ENCODE measurements at regions not wholly inside any gene's neighbourhood (a gene's known extent, or its start where the extent isn't known, plus 50 kb on each side); places are given as distances from the start of the nearest gene placed in this dataset.

GRCh38 chr18:57202881-57203280 lies 56.0 kb downstream of the BOD1L2 start:
- H3K9me2 ChIP-seq (replicated peaks; ENCODE audit: low read length): no peaks in the 10 kb centered on the region
- CTCF ChIA-PET: no interaction called here
- no peak for TF ChIP-seq CTCF (conservative IDR thresholded peaks at IDR 0.05; ENCODE audit: low read depth, low read length)
- TF ChIP-seq EZH2phosphoT487 (IDR thresholded peaks at IDR 0.05; ENCODE audit: borderline replicate concordance, low read length): no peak
- no peak for TF ChIP-seq EZH2 (IDR thresholded peaks at IDR 0.05; ENCODE audit: low read length, unreplicated experiment)
- no peaks in the 10 kb centered on the region for H3K36me3 ChIP-seq (ENCODE audit: low read depth, low read length)
- DNase-seq (no peak), ATAC-seq (no peak)
- POLR2A ChIA-PET (ENCODE audit: unreplicated experiment): no interaction called here
- H3F3A ChIP-seq (ENCODE audit: low read length, unreplicated experiment): no peaks in the 10 kb centered on the region
- no peaks in the 10 kb centered on the region for H3K79me2 ChIP-seq (ENCODE audit: low read length)
- no peaks in the 10 kb centered on the region for H3K9me3 ChIP-seq (ENCODE audit: low read length)
- intact Hi-C loops (cut with micrococcal nuclease): no loop called here
- BruUV-seq (replicated peaks): no TSS peak
- peaks cover 42% of the 10 kb centered on the region for H3K27me3 ChIP-seq (ENCODE audit: low read length)
- H3K4me1 ChIP-seq (ENCODE audit: insufficient read depth, low read length): no peaks in the 10 kb centered on the region
- H4K20me1 ChIP-seq (ENCODE audit: low read length): no peaks in the 10 kb centered on the region
- H3K4me2 ChIP-seq (ENCODE audit: low read length): no peak overlapping the region
- H3K27ac ChIP-seq (ENCODE audit: low read length): no peak overlapping the region
- H3K9ac ChIP-seq (ENCODE audit: low read length): no peak overlapping the region
- H2AFZ ChIP-seq (ENCODE audit: low read length): no peak overlapping the region
- H3K4me3 ChIP-seq (ENCODE audit: low read length): no peak overlapping the region

GRCh38 chr18:57205641-57206040 lies 58.8 kb downstream of the BOD1L2 start:
- H3K9me3 ChIP-seq (ENCODE audit: low read length): no peaks in the 10 kb centered on the region
- ATAC-seq (no peak), DNase-seq (no peak)
- H3F3A ChIP-seq (ENCODE audit: low read length, unreplicated experiment): no peaks in the 10 kb centered on the region
- no peaks in the 10 kb centered on the region for H3K36me3 ChIP-seq (ENCODE audit: low read depth, low read length)
- H3K4me2 ChIP-seq (ENCODE audit: low read length): no peak overlapping the region
- peaks cover 9% of the 10 kb centered on the region for H3K4me1 ChIP-seq (ENCODE audit: insufficient read depth, low read length)
- no peak overlapping the region for H3K9ac ChIP-seq (ENCODE audit: low read length)
- intact Hi-C loops (cut with micrococcal nuclease): no loop called here
- H3K27ac ChIP-seq (ENCODE audit: low read length): no peak overlapping the region
- H2AFZ ChIP-seq (ENCODE audit: low read length): no peak overlapping the region
- no peak overlapping the region for H3K4me3 ChIP-seq (ENCODE audit: low read length)
- H4K20me1 ChIP-seq (ENCODE audit: low read length): no peaks in the 10 kb centered on the region
- TF ChIP-seq EZH2 (IDR thresholded peaks at IDR 0.05; ENCODE audit: low read length, unreplicated experiment) (no peak), EZH2phosphoT487 (IDR thresholded peaks at IDR 0.05; ENCODE audit: borderline replicate concordance, low read length) (no peak), CTCF (conservative IDR thresholded peaks at IDR 0.05; ENCODE audit: low read depth, low read length) (no peak)
- no TSS peak for BruUV-seq (replicated peaks)
- ChIA-PET CTCF (no interaction called here), POLR2A (ENCODE audit: unreplicated experiment) (no interaction called here)
- H3K9me2 ChIP-seq (replicated peaks; ENCODE audit: low read length): no peaks in the 10 kb centered on the region
- H3K79me2 ChIP-seq (ENCODE audit: low read length): no peaks in the 10 kb centered on the region
- H3K27me3 ChIP-seq (ENCODE audit: low read length): peaks cover 34% of the 10 kb centered on the region

- Histone ChIP-seq H3K4me2 (ENCODE audit: low read length) (no peak overlapping the region), H3F3A (ENCODE audit: low read length, unreplicated experiment) (no peaks in the 10 kb centered on the region), H3K27ac (ENCODE audit: low read length) (no peak overlapping the region), H3K36me3 (ENCODE audit: low read depth, low read length) (no peaks in the 10 kb centered on the region), H4K20me1 (ENCODE audit: low read length) (no peaks in the 10 kb centered on the region), H3K4me3 (ENCODE audit: low read length) (no peak overlapping the region), H3K27me3 (ENCODE audit: low read length) (peaks cover 20% of the 10 kb centered on the region), H3K79me2 (ENCODE audit: low read length) (no peaks in the 10 kb centered on the region), H3K9me2 (replicated peaks; ENCODE audit: low read length) (no peaks in the 10 kb centered on the region), H3K9me3 (ENCODE audit: low read length) (no peaks in the 10 kb centered on the region), H3K4me1 (ENCODE audit: insufficient read depth, low read length) (peaks cover 20% of the 10 kb centered on the region), H2AFZ (ENCODE audit: low read length) (no peak overlapping the region), H3K9ac (ENCODE audit: low read length) (no peak overlapping the region)
- ChIA-PET CTCF (no interaction called here), POLR2A (ENCODE audit: unreplicated experiment) (no interaction called here)
- ATAC-seq: no peak
- no peak for DNase-seq
- no peak for TF ChIP-seq EZH2phosphoT487 (IDR thresholded peaks at IDR 0.05; ENCODE audit: borderline replicate concordance, low read length)
- TF ChIP-seq EZH2 (IDR thresholded peaks at IDR 0.05; ENCODE audit: low read length, unreplicated experiment): no peak
- TF ChIP-seq CTCF (conservative IDR thresholded peaks at IDR 0.05; ENCODE audit: low read depth, low read length): no peak
- BruUV-seq (replicated peaks): no TSS peak
- intact Hi-C loops (cut with micrococcal nuclease): no loop called here
These were observed 60.4 kb downstream of the BOD1L2 start for GRCh38 chr18:57207124-57207916.
